ENCODE measurements at regions not wholly inside any gene's neighbourhood (a gene's known extent, or its start where the extent isn't known, plus 50 kb on each side); places are given as distances from the start of the nearest gene placed in this dataset.
"Not testable (repeated sequence)": the region's sequence is repeated elsewhere in the genome, so short reads cannot be mapped to it uniquely, and the experiment has no call there.

GRCh38 chr9:75687359-75687953, 203.0 kb upstream of the PCSK5 start:
- ATAC-seq = no peak

GRCh38 chr9:75690551-75690950, 199.9 kb upstream of the PCSK5 start:
- ATAC-seq = not testable (repeated sequence)

DNA sequence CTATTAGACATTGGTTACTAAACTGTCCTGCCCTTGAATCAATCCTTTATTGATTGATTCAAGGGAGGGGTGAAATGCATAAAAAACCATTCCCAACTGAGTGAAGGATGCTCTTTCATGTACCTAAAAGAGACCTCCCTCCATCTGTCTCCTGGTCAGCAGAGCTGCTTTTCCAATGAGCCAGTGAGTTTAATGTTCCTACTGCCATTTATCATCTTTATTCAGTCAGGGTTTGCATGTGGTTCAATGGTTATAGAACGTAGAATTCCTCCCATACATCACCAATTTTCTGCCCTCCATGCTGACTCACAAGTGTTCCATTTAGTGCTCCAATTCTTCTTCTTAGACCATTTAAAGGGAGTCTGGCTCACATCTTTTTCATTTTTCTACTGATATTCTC, 199.1 kb upstream of the PCSK5 start:
- ATAC-seq = no peak

GRCh38 chr9:75692309-75692708, 198.2 kb upstream of the PCSK5 start:
- no peak for ATAC-seq

- no peak for ATAC-seq
Measured at GRCh38 chr9:75695921-75696320, 194.6 kb upstream of the PCSK5 start.

- no peak for ATAC-seq
Measured at GRCh38 chr9:75699017-75699416, 191.5 kb upstream of the PCSK5 start.

GRCh38 chr9:75699625-75700251, 190.7 kb upstream of the PCSK5 start:
- no peak for ATAC-seq

DNA sequence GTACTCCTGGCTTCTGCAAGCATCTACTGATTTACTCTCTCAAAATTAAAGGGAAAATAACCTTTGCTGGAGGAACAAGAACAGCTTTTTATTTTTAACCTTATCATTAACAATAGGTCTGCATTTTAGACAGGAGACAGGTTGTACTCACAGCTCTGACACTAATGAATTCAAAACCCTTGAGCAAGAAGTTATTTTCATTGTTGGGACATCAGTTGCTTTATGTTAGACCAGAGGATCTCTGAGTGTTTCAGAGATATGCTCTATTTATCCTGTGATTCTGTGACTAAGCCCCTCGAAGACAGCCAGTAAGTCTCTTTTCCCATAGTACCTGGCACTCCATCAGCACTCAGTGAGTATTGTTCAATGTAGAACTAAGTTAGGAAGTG, 190.2 kb upstream of the PCSK5 start:
- ATAC-seq = no peak

DNA sequence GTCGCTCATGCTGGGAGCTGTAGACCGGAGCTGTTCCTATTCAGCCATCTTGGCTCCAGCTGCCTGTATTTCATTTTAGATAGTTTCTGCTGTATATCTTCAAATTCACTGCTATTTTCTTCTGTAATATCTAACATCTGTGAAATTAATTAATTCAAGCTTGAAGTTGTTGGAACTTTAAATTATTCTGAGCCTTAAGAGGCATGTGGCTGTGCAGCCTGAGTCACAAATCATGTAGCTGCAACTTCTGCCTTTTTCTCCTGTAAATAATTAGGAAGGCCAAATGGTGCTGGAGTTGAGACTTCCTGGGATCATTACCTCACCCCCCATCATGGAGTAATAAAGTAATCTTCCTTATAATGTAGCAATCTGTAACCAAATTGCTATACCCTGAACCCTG, 183.3 kb upstream of the PCSK5 start:
- no peak for ATAC-seq

GRCh38 chr9:75709698-75710097, 180.8 kb upstream of the PCSK5 start:
- ATAC-seq = no peak

DNA sequence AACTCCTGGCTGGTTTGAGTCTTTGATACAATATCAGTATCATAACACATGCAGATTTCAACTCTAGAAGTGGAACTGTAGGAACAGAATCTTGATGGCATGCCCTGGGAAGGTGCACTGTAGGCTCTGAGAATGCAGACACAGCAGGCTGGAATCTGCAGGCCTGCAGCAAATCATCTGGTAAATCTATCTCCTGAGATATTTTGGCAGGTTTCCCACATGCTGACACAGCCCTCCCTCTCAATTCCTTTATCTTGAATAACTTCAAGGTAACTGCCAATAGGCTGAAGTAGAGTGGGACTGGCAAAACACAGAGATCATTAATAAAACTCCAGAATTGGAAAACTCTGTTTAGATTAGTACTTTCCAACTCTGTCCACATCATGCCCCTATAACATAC, 177.8 kb upstream of the PCSK5 start:
- no peak for ATAC-seq

DNA sequence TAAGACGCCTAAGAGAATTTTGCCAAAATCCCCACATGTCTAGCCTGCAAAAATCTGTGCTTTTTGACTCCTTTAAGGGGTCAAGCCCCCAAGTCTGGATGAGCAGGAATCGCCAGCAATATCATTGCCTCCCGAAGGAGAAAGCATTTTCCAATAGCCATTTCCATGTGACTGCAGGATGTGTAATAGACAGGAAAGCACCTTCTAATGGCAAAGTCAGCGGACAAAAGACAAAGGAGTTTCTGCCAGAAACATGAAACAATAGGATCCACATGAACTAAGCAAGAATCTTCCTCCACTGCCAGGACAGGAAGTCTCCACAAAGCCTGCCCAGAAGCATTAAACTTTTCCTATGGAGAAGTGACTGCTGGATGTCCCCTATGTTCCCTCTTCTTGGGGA, 177.1 kb upstream of the PCSK5 start:
- no peak for ATAC-seq

- no peak for ATAC-seq
Measured at GRCh38 chr9:75715360-75715759, 175.1 kb upstream of the PCSK5 start.

GRCh38 chr9:75718677-75719076, 171.8 kb upstream of the PCSK5 start:
- no peak for ATAC-seq

GRCh38 chr9:75728391-75728790, 162.1 kb upstream of the PCSK5 start:
- no peak for ATAC-seq

GRCh38 chr9:75734802-75735201, 155.7 kb upstream of the PCSK5 start:
- ATAC-seq = no peak

- ATAC-seq = no peak
Measured at GRCh38 chr9:75739884-75740611, 150.4 kb upstream of the PCSK5 start.

DNA sequence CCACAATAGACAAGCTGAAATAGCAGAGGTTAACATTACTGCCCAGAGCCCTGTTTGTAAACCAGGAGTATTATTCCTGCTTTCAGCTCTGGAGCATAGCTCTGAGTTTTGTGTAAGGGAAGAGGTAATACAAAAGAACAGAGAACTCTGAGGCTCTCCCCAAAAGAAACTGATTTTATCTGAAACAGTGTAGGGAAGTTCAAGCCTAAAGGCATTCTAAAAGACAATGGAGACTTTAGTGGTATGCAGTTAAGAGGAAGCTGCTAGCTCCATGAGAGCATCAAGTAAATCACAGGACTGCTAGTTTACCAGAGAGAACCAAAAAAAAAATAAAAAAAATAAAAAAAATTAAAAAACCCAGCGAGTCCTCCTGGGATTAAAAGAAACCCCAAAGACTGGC, 146.6 kb upstream of the PCSK5 start:
- ATAC-seq = no peak

DNA sequence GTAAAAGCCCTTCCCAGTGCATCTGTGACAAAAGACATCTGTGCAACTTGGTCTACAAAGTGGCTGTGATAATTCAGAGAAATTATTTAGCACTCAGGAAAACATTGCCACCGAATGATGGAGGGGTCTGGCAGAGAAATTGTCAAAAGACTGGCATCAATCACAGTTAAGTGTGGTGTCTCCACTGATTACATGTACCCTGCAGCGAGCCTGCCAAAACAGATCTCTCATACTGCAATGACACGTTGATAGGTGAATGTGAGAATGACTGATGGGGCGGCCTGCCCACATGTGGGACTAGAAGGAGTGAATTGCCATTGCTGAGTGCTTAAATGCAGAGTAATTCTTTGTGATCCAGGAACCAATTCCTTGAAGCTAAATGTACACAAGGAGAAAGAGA, 136.4 kb upstream of the PCSK5 start:
- ATAC-seq = no peak

GRCh38 chr9:75775166-75775565, 115.3 kb upstream of the PCSK5 start:
- ATAC-seq = no peak

DNA sequence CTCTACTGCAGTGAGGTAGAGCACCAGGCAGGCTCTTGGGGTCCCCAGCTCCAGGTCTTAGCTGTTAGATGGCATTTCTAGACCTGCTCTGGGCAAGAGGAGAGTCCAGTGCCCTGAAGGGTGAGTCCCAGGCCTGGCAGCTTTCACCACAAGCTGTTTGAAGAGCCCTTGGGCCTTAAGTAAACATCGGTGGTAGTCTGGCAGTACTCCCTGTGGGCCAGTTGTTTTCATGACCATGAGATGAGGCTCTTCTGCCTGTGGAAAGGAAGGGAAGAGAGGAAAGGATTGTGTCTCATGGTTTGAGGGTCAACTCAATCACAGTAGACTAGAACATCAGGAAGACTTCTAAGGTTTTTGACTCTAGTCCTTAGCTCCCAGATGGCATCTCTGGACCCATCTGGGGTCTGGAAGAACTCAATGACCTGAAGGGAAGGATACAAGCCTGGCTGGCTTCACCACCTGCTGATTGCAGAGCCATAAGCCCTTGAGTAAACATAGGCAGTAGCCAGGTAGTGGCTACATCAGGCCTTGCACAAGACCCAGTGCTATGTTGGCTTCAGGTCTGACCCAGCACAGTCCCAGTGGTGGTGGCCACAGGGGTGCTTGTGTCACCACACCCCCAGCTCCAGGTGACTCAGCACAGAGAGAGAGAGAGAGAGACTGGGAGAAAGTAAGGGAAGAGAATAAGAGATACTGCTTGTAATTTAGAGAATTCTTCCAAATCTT, 114.3 kb upstream of the PCSK5 start:
- no peak for ATAC-seq

DNA sequence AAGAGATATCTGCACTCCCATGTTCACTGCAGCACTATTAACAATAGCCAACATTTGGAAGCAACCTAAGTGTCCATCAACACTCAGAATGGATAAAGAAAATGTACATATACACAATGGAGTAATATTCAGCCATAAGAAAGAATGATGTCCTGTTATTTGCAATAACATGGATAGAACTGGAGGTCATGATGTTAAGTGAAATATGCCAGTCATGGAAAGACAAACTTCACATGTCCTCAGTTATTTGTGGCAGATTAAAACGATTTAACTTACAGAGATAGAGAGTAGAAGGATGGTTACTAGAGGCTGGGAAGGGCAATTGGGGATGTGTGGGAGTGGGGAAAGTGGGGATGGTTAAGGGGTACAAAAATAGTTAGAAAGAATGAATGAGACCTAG, 110.3 kb upstream of the PCSK5 start:
- ATAC-seq = no peak

- no peak for ATAC-seq
Measured at GRCh38 chr9:75788006-75788634, 102.4 kb upstream of the PCSK5 start.

Data from activated CD4-positive, CD25-positive, alpha-beta regulatory T cell treated with anti-CD3 and anti-CD28 coated beads, Interleukin-2, amount 50 U/mL, for 24 hours (primary cell).